SK-N-SH treated with all-trans-retinoic acid at 6 μM for 48 hours (cell line): ENCODE measurements at regions not wholly inside any gene's neighbourhood (a gene's known extent, or its start where the extent isn't known, plus 50 kb on each side); places are given as distances from the start of the nearest gene placed in this dataset.

Experiments used
- ATAC-seq: fragments of 200-7000 bp; cut with Tn5 transposase; 3 replicates; pipeline ENCODE4 v1.9.1; 2020; ENCODE audit warnings: mild to moderate bottlenecking, moderate library complexity
- ARNTL ChIP-seq: fragments of 450-650 bp; formaldehyde crosslinking; IDR thresholded peaks from 2 replicates; pipeline ENCODE4 v1.5.0; 2020; ENCODE audit warnings: low read depth, mild to moderate bottlenecking, moderate library complexity, borderline replicate concordance
- BACH2 ChIP-seq: fragments of 250-450 bp; sonication (Bioruptor Pico); IDR thresholded peaks from 2 replicates; pipeline ENCODE4 v1.9.0; 2021; ENCODE audit warnings: mild to moderate bottlenecking, borderline replicate concordance
- CREB5 ChIP-seq: fragments of 250-450 bp; sonication (Bioruptor Pico); IDR thresholded peaks from 2 replicates; pipeline ENCODE4 v1.5.1; 2020; ENCODE audit warnings: low read depth, mild to moderate bottlenecking, moderate library complexity
- CSDC2 ChIP-seq: fragments of 250-450 bp; sonication (Bioruptor Pico); IDR thresholded peaks from 2 replicates; pipeline ENCODE4 v1.5.0; 2020; ENCODE audit warnings: mild to moderate bottlenecking, moderate library complexity
- CSRNP3 ChIP-seq: fragments of 250-450 bp; sonication (Bioruptor Pico); IDR thresholded peaks from 2 replicates; pipeline ENCODE4 v1.5.1; 2021; ENCODE audit warnings: mild to moderate bottlenecking, moderate library complexity
- ESRRG ChIP-seq: fragments of 250-450 bp; sonication (Bioruptor Pico); IDR thresholded peaks from 2 replicates; pipeline ENCODE4 v1.6.1; 2021; ENCODE audit warnings: mild to moderate bottlenecking
- ISL1 ChIP-seq: fragments of 250-450 bp; sonication (Bioruptor Pico); IDR thresholded peaks from 2 replicates; pipeline ENCODE4 v2.1.2; 2022; ENCODE audit warnings: mild to moderate bottlenecking, moderate library complexity
- PATZ1 ChIP-seq: fragments of 250-450 bp; sonication (Bioruptor Pico); IDR thresholded peaks from 2 replicates; pipeline ENCODE4 v1.8.0; 2020; ENCODE audit warnings: mild to moderate bottlenecking, moderate library complexity, borderline replicate concordance
- POU6F1 ChIP-seq: fragments of 250-450 bp; sonication (Bioruptor Pico); IDR thresholded peaks from 2 replicates; pipeline ENCODE4 v1.8.0; 2021; ENCODE audit warnings: low read depth, mild to moderate bottlenecking, moderate library complexity, borderline replicate concordance
- PPARA ChIP-seq: fragments of 250-450 bp; sonication (Bioruptor Pico); IDR thresholded peaks from 2 replicates; pipeline ENCODE4 v1.5.0; 2020; ENCODE audit warnings: mild to moderate bottlenecking, borderline replicate concordance
- RARB ChIP-seq: fragments of 250-450 bp; sonication (Bioruptor Pico); IDR thresholded peaks from 2 replicates; pipeline ENCODE4 v1.8.0; 2021; ENCODE audit warnings: mild to moderate bottlenecking, moderate library complexity
- TCF4 ChIP-seq: fragments of 250-450 bp; sonication (Bioruptor Pico); IDR thresholded peaks from 2 replicates; pipeline ENCODE4 v1.8.0; 2021; ENCODE audit warnings: mild to moderate bottlenecking, moderate library complexity, borderline replicate concordance
- TOX ChIP-seq: fragments of 250-450 bp; sonication (Bioruptor Pico); IDR thresholded peaks from 2 replicates; pipeline ENCODE4 v1.8.0; 2021; ENCODE audit warnings: mild to moderate bottlenecking, moderate library complexity, borderline replicate concordance
- TSHZ2 ChIP-seq: fragments of 250-450 bp; sonication (Bioruptor Pico); IDR thresholded peaks from 2 replicates; pipeline ENCODE4 v1.5.0; 2020; ENCODE audit warnings: mild to moderate bottlenecking, moderate library complexity
- ZC3H10 ChIP-seq: fragments of 250-450 bp; sonication (Bioruptor Pico); IDR thresholded peaks from 2 replicates; pipeline ENCODE4 v1.5.1; 2021; ENCODE audit warnings: mild to moderate bottlenecking, moderate library complexity
- ZFP3 ChIP-seq: fragments of 250-450 bp; sonication (Bioruptor Pico); IDR thresholded peaks from 2 replicates; pipeline ENCODE4 v1.5.0; 2020; ENCODE audit warnings: mild to moderate bottlenecking, moderate library complexity
- ZFP30 ChIP-seq: fragments of 450-650 bp; formaldehyde crosslinking; IDR thresholded peaks from 2 replicates; pipeline ENCODE4 v1.5.0; 2022; ENCODE audit warnings: mild to moderate bottlenecking, moderate library complexity
- ZNF565 ChIP-seq: fragments of 450-650 bp; formaldehyde crosslinking; conservative IDR thresholded peaks from 2 replicates; pipeline ENCODE4 v1.5.0; 2020; ENCODE audit warnings: low read depth, mild to moderate bottlenecking, moderate library complexity
- ZNF70 ChIP-seq: fragments of 450-650 bp; formaldehyde crosslinking; IDR thresholded peaks from 2 replicates; pipeline ENCODE4 v1.5.0; 2020; ENCODE audit warnings: mild to moderate bottlenecking, moderate library complexity
- ZNF8 ChIP-seq: fragments of 450-650 bp; formaldehyde crosslinking; IDR thresholded peaks from 2 replicates; pipeline ENCODE4 v1.5.0; 2020; ENCODE audit warnings: mild to moderate bottlenecking, moderate library complexity

GRCh38 chr21:18987520-18988026, 584.0 kb upstream of the TMPRSS15 start:
- TF ChIP-seq ESRRG (no peak), POU6F1 (CRISPR knock-in tag) (no peak), ZC3H10 (no peak), ARNTL (CRISPR knock-in tag) (no peak), TSHZ2 (CRISPR knock-in tag) (no peak), ZFP3 (CRISPR knock-in tag) (no peak), PPARA (CRISPR knock-in tag) (no peak), ZNF8 (no peak), CSDC2 (CRISPR knock-in tag) (no peak), ZFP30 (CRISPR knock-in tag) (no peak), CREB5 (CRISPR knock-in tag) (no peak), CSRNP3 (CRISPR knock-in tag) (no peak), ISL1 (no peak), ZNF565 (CRISPR knock-in tag) (no peak), PATZ1 (CRISPR knock-in tag) (no peak), TCF4 (CRISPR knock-in tag) (no peak), TOX (CRISPR knock-in tag) (no peak)
- no peak for ATAC-seq

GRCh38 chr21:18989953-18990495, 586.4 kb upstream of the TMPRSS15 start:
- ATAC-seq: no peak
- TF ChIP-seq ZC3H10 (no peak), CREB5 (CRISPR knock-in tag) (no peak), ZNF8 (no peak), POU6F1 (CRISPR knock-in tag) (no peak), ZNF70 (no peak), BACH2 (CRISPR knock-in tag) (no peak), TSHZ2 (CRISPR knock-in tag) (no peak), CSDC2 (CRISPR knock-in tag) (no peak), ESRRG (no peak), ZFP30 (CRISPR knock-in tag) (no peak), RARB (CRISPR knock-in tag) (no peak), CSRNP3 (CRISPR knock-in tag) (no peak), ISL1 (no peak)
